ENCODE measurements at regions not wholly inside any gene's neighbourhood (a gene's known extent, or its start where the extent isn't known, plus 50 kb on each side); places are given as distances from the start of the nearest gene placed in this dataset.
A peak's percentile ranks its signal among the peaks of the same experiment; 100 is the strongest.

GRCh38 chr9:99445920-99446319 is 223.8 kb downstream of the SEC61B start:
- Histone ChIP-seq H3K27ac (peak overlapping the region; percentile 28), H3K36me3 (no peaks in the 10 kb centered on the region), H3K4me1 (peaks cover 5% of the 10 kb centered on the region), H3K4me3 (no peak overlapping the region), H3K27me3 (no peaks in the 10 kb centered on the region), H3K9me3 (no peaks in the 10 kb centered on the region)
- TF ChIP-seq POLR2AphosphoS5 (IDR thresholded peaks at IDR 0.05) (no peak), EP300 (IDR thresholded peaks at IDR 0.05) (no peak), POLR2A (IDR thresholded peaks at IDR 0.05) (no peak), CTCF (IDR thresholded peaks at IDR 0.05) (no peak)
- DNase-seq (ENCODE audit: low spot score in 2 of 2) = no peak
- WGBS = 34% methylated on average over 4 of the region's 4 CpGs

- Histone ChIP-seq H3K4me1 (peaks cover 5% of the 10 kb centered on the region), H3K27ac (no peak overlapping the region), H3K36me3 (no peaks in the 10 kb centered on the region), H3K4me3 (no peak overlapping the region), H3K27me3 (peaks cover 5% of the 10 kb centered on the region), H3K9me3 (no peaks in the 10 kb centered on the region)
- no peak for DNase-seq (ENCODE audit: low spot score in 2 of 2)
- TF ChIP-seq POLR2A (IDR thresholded peaks at IDR 0.05) = no peak
- TF ChIP-seq CTCF (IDR thresholded peaks at IDR 0.05) = no peak
- TF ChIP-seq POLR2AphosphoS5 (IDR thresholded peaks at IDR 0.05) = no peak
- no peak for TF ChIP-seq EP300 (IDR thresholded peaks at IDR 0.05)
These were observed 225.9 kb downstream of the SEC61B start for GRCh38 chr9:99447951-99448350.

- 92% methylated on average over 1 of the region's 1 CpG for WGBS
- TF ChIP-seq EP300 (IDR thresholded peaks at IDR 0.05) = no peak
- TF ChIP-seq POLR2A (IDR thresholded peaks at IDR 0.05) = no peak
- TF ChIP-seq POLR2AphosphoS5 (IDR thresholded peaks at IDR 0.05) = no peak
- no peak for TF ChIP-seq CTCF (IDR thresholded peaks at IDR 0.05)
- Histone ChIP-seq H3K27me3 (peaks cover 5% of the 10 kb centered on the region), H3K27ac (no peak overlapping the region), H3K4me1 (peaks cover 4% of the 10 kb centered on the region), H3K4me3 (no peak overlapping the region), H3K9me3 (no peaks in the 10 kb centered on the region), H3K36me3 (no peaks in the 10 kb centered on the region)
- DNase-seq (ENCODE audit: low spot score in 2 of 2) = no peak
These were observed 227.6 kb downstream of the SEC61B start for GRCh38 chr9:99449726-99450125.

- no peak for DNase-seq (ENCODE audit: low spot score in 2 of 2)
- 56% methylated on average over 4 of the region's 4 CpGs for WGBS
- H3K27ac ChIP-seq = no peak overlapping the region
These were observed 229.1 kb downstream of the SEC61B start for GRCh38 chr9:99451112-99451606.

GRCh38 chr9:99457406-99457805 is 235.3 kb downstream of the SEC61B start:
- Histone ChIP-seq H3K4me3 (no peak overlapping the region), H3K36me3 (no peaks in the 10 kb centered on the region), H3K27ac (no peak overlapping the region), H3K27me3 (peaks cover 2% of the 10 kb centered on the region), H3K4me1 (no peaks in the 10 kb centered on the region), H3K9me3 (no peaks in the 10 kb centered on the region)
- no peak for DNase-seq (ENCODE audit: low spot score in 2 of 2)
- no peak for TF ChIP-seq POLR2AphosphoS5 (IDR thresholded peaks at IDR 0.05)
- no peak for TF ChIP-seq CTCF (IDR thresholded peaks at IDR 0.05)
- TF ChIP-seq EP300 (IDR thresholded peaks at IDR 0.05) = no peak
- TF ChIP-seq POLR2A (IDR thresholded peaks at IDR 0.05) = no peak
- WGBS = 63% methylated on average over 2 of the region's 2 CpGs

More at GRCh38 chr9:99451112-99451606, 229.1 kb downstream of the SEC61B start:
- TF ChIP-seq POLR2AphosphoS5 (IDR thresholded peaks at IDR 0.05) = no peak
- TF ChIP-seq CTCF (IDR thresholded peaks at IDR 0.05) = no peak
- TF ChIP-seq EP300 (IDR thresholded peaks at IDR 0.05) = no peak
- no peak for TF ChIP-seq POLR2A (IDR thresholded peaks at IDR 0.05)
- H3K9me3 ChIP-seq = no peaks in the 10 kb centered on the region
- H3K36me3 ChIP-seq = no peaks in the 10 kb centered on the region
- H3K4me1 ChIP-seq = no peaks in the 10 kb centered on the region
- peaks cover 5% of the 10 kb centered on the region for H3K27me3 ChIP-seq
- no peak overlapping the region for H3K4me3 ChIP-seq
